Naive thymus-derived CD8-positive, alpha-beta T cell (primary cell): ENCODE measurements at regions not wholly inside any gene's neighbourhood (a gene's known extent, or its start where the extent isn't known, plus 50 kb on each side); places are given as distances from the start of the nearest gene placed in this dataset.
"Not testable (repeated sequence)": the region's sequence is repeated elsewhere in the genome, so short reads cannot be mapped to it uniquely, and the experiment has no call there.

Experiments
- ATAC-seq, 2 donors: fragments of 150-1000 bp; cut with Tn5 transposase in 1 of 2; sonication (Bioruptor Pico), chemical (Tn5 transposase) in 1 of 2; 1 replicate in 1 of 2; 2 replicates in 1 of 2; pipeline ENCODE4 v1.10.0; 2021; ENCODE audit warnings: mild to moderate bottlenecking in 2 of 2, moderate library complexity in 2 of 2
- POLR2A ChIA-PET: fragments of 350-600 bp; sonication (Branson Sonifier 250); formaldehyde crosslinking; loops from one replicate; lab custom pipeline; 2021; ENCODE audit warnings: antibody characterized with exemption; lab: Charles Lee
- DNase-seq, 10 donors: peaks; one replicate each; pipeline versions ENCODE4 v3.0.0 to v3.0.0-alpha.2; 2020 to 2022
- H3K27ac Mint-ChIP-seq, 10 donors: one replicate each; pipeline ENCODE4 v1.8.0; 2020 to 2022; ENCODE audit warnings: mild to moderate bottlenecking in 10 of 10, mixed read lengths in 10 of 10, moderate library complexity in 4 of 10, inconsistent platforms in 1 of 10
- H3K27me3 Mint-ChIP-seq, 5 donors: one replicate each; pipeline ENCODE4 v1.8.0; 2021 to 2022; ENCODE audit warnings: mixed read lengths in 5 of 5
- H3K36me3 Mint-ChIP-seq, 3 donors: one replicate each; pipeline ENCODE4 v1.8.0; 2020 to 2022; ENCODE audit warnings: mixed read lengths in 3 of 3, mild to moderate bottlenecking in 2 of 3, inconsistent platforms in 1 of 3
- H3K4me1 Mint-ChIP-seq, 4 donors: one replicate each; pipeline ENCODE4 v1.8.0; 2021 to 2022; ENCODE audit warnings: mixed read lengths in 4 of 4
- H3K4me3 Mint-ChIP-seq, 10 donors: one replicate each; pipeline ENCODE4 v1.8.0; 2020 to 2022; ENCODE audit warnings: mild to moderate bottlenecking in 10 of 10, mixed read lengths in 10 of 10, moderate library complexity in 6 of 10, inconsistent platforms in 1 of 10
- H3K9me3 Mint-ChIP-seq, 9 donors: one replicate each; pipeline ENCODE4 v1.8.0; 2020 to 2022; ENCODE audit warnings: mixed read lengths in 9 of 9, mild to moderate bottlenecking in 3 of 9, inconsistent platforms in 1 of 9, moderate library complexity in 1 of 9

GRCh38 chr4:28251831-28252230, 1391.2 kb downstream of the STIM2 start:
- ATAC-seq (no peak), DNase-seq (no peak)
- H3K4me3 Mint-ChIP-seq = no peak overlapping the region
- no peak overlapping the region for H3K27ac Mint-ChIP-seq
- POLR2A ChIA-PET = no interaction called here
- H3K27me3 Mint-ChIP-seq = no peaks in the 10 kb centered on the region
- no peaks in the 10 kb centered on the region for H3K36me3 Mint-ChIP-seq
- H3K9me3 Mint-ChIP-seq = peaks cover 2 to 29% (median 17%) of the 10 kb centered on the region in 9 donors
- peaks cover 0 to 1% (median 0%) of the 10 kb centered on the region in 4 donors for H3K4me1 Mint-ChIP-seq

- no peaks in the 10 kb centered on the region for H3K27me3 Mint-ChIP-seq
- ATAC-seq (no peak), DNase-seq (no peak)
- POLR2A ChIA-PET = no interaction called here
- peaks cover 0 to 1% (median 0%) of the 10 kb centered on the region in 4 donors for H3K4me1 Mint-ChIP-seq
- no peak overlapping the region for H3K27ac Mint-ChIP-seq
- H3K36me3 Mint-ChIP-seq = no peaks in the 10 kb centered on the region
- H3K9me3 Mint-ChIP-seq = peaks cover 1 to 29% (median 18%) of the 10 kb centered on the region in 9 donors
- no peak overlapping the region for H3K4me3 Mint-ChIP-seq
These were observed 1393.4 kb downstream of the STIM2 start for GRCh38 chr4:28254003-28254402.

- H3K36me3 Mint-ChIP-seq = no peaks in the 10 kb centered on the region
- ATAC-seq (no peak), DNase-seq (no peak)
- H3K9me3 Mint-ChIP-seq = peaks cover 4 to 32% (median 19%) of the 10 kb centered on the region in 9 donors
- H3K4me1 Mint-ChIP-seq = peaks cover 0 to 1% (median 0%) of the 10 kb centered on the region in 4 donors
- no peak overlapping the region for H3K27ac Mint-ChIP-seq
- no peak overlapping the region for H3K4me3 Mint-ChIP-seq
- H3K27me3 Mint-ChIP-seq = no peaks in the 10 kb centered on the region
- POLR2A ChIA-PET = no interaction called here
These were observed 1395.7 kb downstream of the STIM2 start for GRCh38 chr4:28256295-28256694.

GRCh38 chr4:28259951-28260350, 1399.3 kb downstream of the STIM2 start:
- peaks cover 4 to 22% (median 13%) of the 10 kb centered on the region in 9 donors for H3K9me3 Mint-ChIP-seq
- H3K36me3 Mint-ChIP-seq = no peaks in the 10 kb centered on the region
- DNase-seq (no peak), ATAC-seq (no peak)
- no peaks in the 10 kb centered on the region for H3K27me3 Mint-ChIP-seq
- H3K4me1 Mint-ChIP-seq = no peaks in the 10 kb centered on the region
- POLR2A ChIA-PET = no interaction called here
- no peak overlapping the region for H3K27ac Mint-ChIP-seq
- no peak overlapping the region for H3K4me3 Mint-ChIP-seq

GRCh38 chr4:28267166-28267565, 1406.5 kb downstream of the STIM2 start:
- H3K9me3 Mint-ChIP-seq = peaks cover 4 to 22% (median 9%) of the 10 kb centered on the region in 9 donors
- H3K27me3 Mint-ChIP-seq = no peaks in the 10 kb centered on the region
- H3K4me1 Mint-ChIP-seq = no peaks in the 10 kb centered on the region
- ATAC-seq = no peak
- no peaks in the 10 kb centered on the region for H3K36me3 Mint-ChIP-seq
- no peak overlapping the region for H3K4me3 Mint-ChIP-seq
- H3K27ac Mint-ChIP-seq = no peak overlapping the region
- DNase-seq = no peak
- POLR2A ChIA-PET = no interaction called here

GRCh38 chr4:28269426-28269825, 1408.8 kb downstream of the STIM2 start:
- Mint-ChIP-seq H3K9me3 (peaks cover 0 to 34% (median 6%) of the 10 kb centered on the region in 9 donors), H3K27me3 (no peaks in the 10 kb centered on the region), H3K27ac (no peak overlapping the region), H3K4me3 (no peak overlapping the region), H3K36me3 (no peaks in the 10 kb centered on the region), H3K4me1 (no peaks in the 10 kb centered on the region)
- ATAC-seq (no peak), DNase-seq (no peak)
- POLR2A ChIA-PET = no interaction called here

- ATAC-seq = no peak
- Mint-ChIP-seq H3K4me1 (no peaks in the 10 kb centered on the region), H3K4me3 (no peak overlapping the region), H3K27ac (no peak overlapping the region), H3K27me3 (no peaks in the 10 kb centered on the region), H3K36me3 (peaks cover 0 to 9% (median 0%) of the 10 kb centered on the region in 3 donors), H3K9me3 (peaks cover 0 to 36% (median 8%) of the 10 kb centered on the region in 9 donors)
- DNase-seq = no peak
- POLR2A ChIA-PET = no interaction called here
These were observed 1417.3 kb downstream of the STIM2 start for GRCh38 chr4:28277931-28278330.

GRCh38 chr4:28278676-28279075, 1418.0 kb downstream of the STIM2 start:
- H3K36me3 Mint-ChIP-seq = peaks cover 0 to 9% (median 0%) of the 10 kb centered on the region in 3 donors
- no peak for DNase-seq
- peak overlapping the region in 1 of 10 donors; percentile 65 for H3K27ac Mint-ChIP-seq
- peaks cover 0 to 39% (median 11%) of the 10 kb centered on the region in 9 donors for H3K9me3 Mint-ChIP-seq
- no peaks in the 10 kb centered on the region for H3K27me3 Mint-ChIP-seq
- H3K4me1 Mint-ChIP-seq = no peaks in the 10 kb centered on the region
- POLR2A ChIA-PET = no interaction called here
- H3K4me3 Mint-ChIP-seq = no peak overlapping the region
- ATAC-seq = no peak

- ATAC-seq = no peak
- no peak for DNase-seq
- Mint-ChIP-seq H3K27me3 (no peaks in the 10 kb centered on the region), H3K9me3 (peaks cover 0 to 39% (median 13%) of the 10 kb centered on the region in 9 donors), H3K36me3 (peaks cover 0 to 9% (median 0%) of the 10 kb centered on the region in 3 donors), H3K4me1 (no peaks in the 10 kb centered on the region), H3K4me3 (no peak overlapping the region), H3K27ac (no peak overlapping the region)
- POLR2A ChIA-PET = no interaction called here
These were observed 1418.6 kb downstream of the STIM2 start for GRCh38 chr4:28279249-28279648.

- H3K27me3 Mint-ChIP-seq, H3K4me3 Mint-ChIP-seq, H3K4me1 Mint-ChIP-seq, POLR2A ChIA-PET, H3K36me3 Mint-ChIP-seq, H3K27ac Mint-ChIP-seq, DNase-seq, ATAC-seq: not testable (repeated sequence)
- H3K9me3 Mint-ChIP-seq = peaks cover 3 to 53% (median 18%) of the 10 kb centered on the region in 9 donors
These were observed 1425.6 kb downstream of the STIM2 start for GRCh38 chr4:28286266-28286665.

GRCh38 chr4:28287831-28288233, 1427.2 kb downstream of the STIM2 start:
- no peak for ATAC-seq
- no peak overlapping the region for H3K27ac Mint-ChIP-seq
- no peaks in the 10 kb centered on the region for H3K36me3 Mint-ChIP-seq
- H3K9me3 Mint-ChIP-seq = peaks cover 2 to 43% (median 17%) of the 10 kb centered on the region in 9 donors
- POLR2A ChIA-PET = no interaction called here
- no peak for DNase-seq
- H3K4me1 Mint-ChIP-seq = no peaks in the 10 kb centered on the region
- H3K4me3 Mint-ChIP-seq = no peak overlapping the region
- no peaks in the 10 kb centered on the region for H3K27me3 Mint-ChIP-seq

GRCh38 chr4:28296239-28296638, 1435.6 kb downstream of the STIM2 start:
- DNase-seq = no peak
- Mint-ChIP-seq H3K4me3 (no peak overlapping the region), H3K4me1 (no peaks in the 10 kb centered on the region), H3K27me3 (no peaks in the 10 kb centered on the region), H3K36me3 (peaks cover 0 to 8% (median 0%) of the 10 kb centered on the region in 3 donors), H3K27ac (no peak overlapping the region), H3K9me3 (peaks cover 0 to 38% (median 6%) of the 10 kb centered on the region in 9 donors)
- no peak for ATAC-seq
- POLR2A ChIA-PET = no interaction called here

GRCh38 chr4:28310926-28311325, 1450.3 kb downstream of the STIM2 start:
- no peaks in the 10 kb centered on the region for H3K4me1 Mint-ChIP-seq
- no peak for ATAC-seq
- H3K4me3 Mint-ChIP-seq = no peak overlapping the region
- no peak overlapping the region for H3K27ac Mint-ChIP-seq
- no peaks in the 10 kb centered on the region for H3K36me3 Mint-ChIP-seq
- POLR2A ChIA-PET = no interaction called here
- H3K27me3 Mint-ChIP-seq = no peaks in the 10 kb centered on the region
- peaks cover 2 to 12% (median 11%) of the 10 kb centered on the region in 9 donors for H3K9me3 Mint-ChIP-seq
- DNase-seq = no peak

GRCh38 chr4:28312497-28312896, 1451.9 kb downstream of the STIM2 start:
- H3K4me3 Mint-ChIP-seq, H3K36me3 Mint-ChIP-seq, H3K27ac Mint-ChIP-seq, POLR2A ChIA-PET, DNase-seq, ATAC-seq, H3K4me1 Mint-ChIP-seq, H3K27me3 Mint-ChIP-seq: not testable (repeated sequence)
- peaks cover 0 to 12% (median 6%) of the 10 kb centered on the region in 9 donors for H3K9me3 Mint-ChIP-seq
